ENCODE measurements at regions not wholly inside any gene's neighbourhood (a gene's known extent, or its start where the extent isn't known, plus 50 kb on each side); places are given as distances from the start of the nearest gene placed in this dataset.

GRCh38 chr2:222993920-222994650, 57.9 kb upstream of the KCNE4 start:
- peak; percentile 96 for DNase-seq (ENCODE audit: low read depth)

GRCh38 chr2:222998459-222998858, 53.5 kb upstream of the KCNE4 start:
- DNase-seq (ENCODE audit: low read depth) = no peak

- DNase-seq (ENCODE audit: low read depth) = no peak
Measured at GRCh38 chr2:223000872-223001796, 50.9 kb upstream of the KCNE4 start.

GRCh38 chr2:223001797-223002175, 50.2 kb upstream of the KCNE4 start:
- DNase-seq (ENCODE audit: low read depth) = no peak
